SH-SY5Y (cell line): ENCODE measurements at regions not wholly inside any gene's neighbourhood (a gene's known extent, or its start where the extent isn't known, plus 50 kb on each side); places are given as distances from the start of the nearest gene placed in this dataset.

Experiments
- GATA2 ChIP-seq: IDR thresholded peaks from 2 replicates; pipeline ENCODE4 v1.6.1; 2011; ENCODE audit warnings: mild to moderate bottlenecking, low read depth, low read length
- GATA3 ChIP-seq: IDR thresholded peaks from 2 replicates; pipeline ENCODE4 v1.6.1; 2011; ENCODE audit warnings: low read depth, mild to moderate bottlenecking, low read length, moderate library complexity

DNA sequence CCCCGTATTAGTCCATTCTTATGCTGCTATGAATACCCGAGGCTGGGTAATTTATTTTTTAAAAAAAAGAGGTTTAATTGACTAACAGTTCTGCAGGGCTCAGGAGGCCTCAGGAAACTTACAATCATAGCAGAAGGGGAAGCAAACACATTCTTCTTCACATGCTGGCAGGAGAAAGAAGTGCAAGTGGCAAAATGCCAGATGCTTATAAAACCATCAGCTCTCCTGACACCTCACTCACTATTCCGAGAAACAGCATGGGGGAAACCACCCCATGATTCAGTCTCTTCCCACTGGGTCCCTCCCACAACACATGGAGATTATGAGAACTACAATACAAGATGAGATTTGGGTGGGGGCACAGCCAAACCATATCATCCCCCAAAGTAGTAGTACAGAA, 2148.5 kb upstream of the PIK3C3 start:
- TF ChIP-seq GATA3 (no peak), GATA2 (no peak)

DNA sequence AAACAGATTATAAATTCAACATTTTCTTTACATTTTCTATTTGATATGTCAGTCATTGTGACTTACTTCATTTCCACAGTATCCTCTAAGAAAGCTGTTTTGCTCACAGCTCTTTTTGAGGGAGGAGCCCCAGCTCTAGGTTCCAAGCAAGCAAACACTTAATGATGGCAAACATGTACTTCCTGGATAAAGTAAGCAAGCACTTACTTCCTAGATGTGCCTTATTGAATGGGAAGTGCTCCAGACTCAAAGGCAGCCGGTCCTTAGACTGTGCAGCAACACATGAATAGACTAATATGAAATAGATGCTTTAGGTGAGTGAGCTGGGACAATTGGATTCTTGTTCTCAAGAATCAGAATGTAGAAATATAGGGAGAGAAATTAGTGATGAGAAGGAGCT, 2149.8 kb upstream of the PIK3C3 start:
- TF ChIP-seq GATA3: no peak
- TF ChIP-seq GATA2: no peak

DNA sequence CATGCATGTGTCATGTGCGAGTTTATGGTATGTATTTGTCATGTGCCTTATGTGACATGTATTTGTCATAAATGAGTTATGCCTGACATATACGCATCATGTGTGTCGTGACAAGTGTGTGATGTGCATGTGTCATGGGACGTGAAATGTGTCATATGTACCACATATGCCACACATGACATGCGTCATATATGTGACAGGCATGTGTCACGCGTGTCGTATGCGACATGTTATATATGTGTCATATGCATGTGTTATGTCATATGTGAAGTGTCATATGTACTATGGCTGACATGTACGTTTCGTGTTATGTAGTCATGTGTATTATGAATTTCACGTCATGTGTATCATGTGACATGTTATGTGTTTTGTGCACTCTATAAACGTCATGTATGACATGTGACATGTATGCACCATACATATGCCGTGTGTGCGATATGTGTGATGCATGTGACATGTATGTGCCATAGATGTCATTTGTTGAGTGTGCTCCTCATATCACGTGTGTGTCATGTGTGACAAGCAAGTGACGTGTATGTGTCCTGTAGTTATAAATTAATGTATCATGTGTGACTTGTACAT, 2152.3 kb upstream of the PIK3C3 start:
- TF ChIP-seq GATA3: no peak
- no peak for TF ChIP-seq GATA2

DNA sequence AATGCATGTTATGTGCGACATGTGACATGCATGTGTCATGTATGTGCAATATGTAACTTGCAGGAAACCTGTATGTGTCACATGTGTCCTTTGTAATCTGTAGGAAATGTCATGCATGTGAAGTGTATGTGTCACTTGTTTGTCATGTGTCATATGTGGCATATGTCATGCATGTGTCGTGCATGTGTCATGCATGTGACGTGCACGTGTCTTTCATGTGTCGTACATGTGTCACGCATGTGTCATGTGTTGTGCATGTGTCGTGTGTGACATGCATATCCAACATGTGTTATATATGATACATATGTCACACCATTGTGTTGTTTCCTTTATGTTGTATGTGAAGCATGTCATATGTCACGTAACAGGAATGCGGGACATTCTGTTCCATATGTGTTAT, 2153.2 kb upstream of the PIK3C3 start:
- TF ChIP-seq GATA2 (no peak), GATA3 (no peak)

DNA sequence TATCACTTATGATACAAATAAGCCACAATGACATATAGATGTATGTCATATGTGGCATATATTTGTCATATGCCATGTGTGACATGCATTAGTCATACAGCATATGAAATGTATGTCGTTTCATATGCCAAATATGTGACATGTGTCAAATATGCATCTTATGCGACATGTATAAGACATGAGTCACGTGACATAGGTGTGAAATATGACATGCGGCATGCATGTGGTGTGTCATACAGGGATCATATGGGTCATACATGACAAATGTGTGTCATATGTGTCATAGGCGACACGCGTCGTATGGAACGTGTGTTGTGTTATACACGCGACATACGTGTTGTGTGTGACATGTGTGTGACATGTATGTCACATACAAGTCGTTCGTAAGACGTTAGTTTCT, 2154.0 kb upstream of the PIK3C3 start:
- TF ChIP-seq GATA2 (no peak), GATA3 (no peak)

DNA sequence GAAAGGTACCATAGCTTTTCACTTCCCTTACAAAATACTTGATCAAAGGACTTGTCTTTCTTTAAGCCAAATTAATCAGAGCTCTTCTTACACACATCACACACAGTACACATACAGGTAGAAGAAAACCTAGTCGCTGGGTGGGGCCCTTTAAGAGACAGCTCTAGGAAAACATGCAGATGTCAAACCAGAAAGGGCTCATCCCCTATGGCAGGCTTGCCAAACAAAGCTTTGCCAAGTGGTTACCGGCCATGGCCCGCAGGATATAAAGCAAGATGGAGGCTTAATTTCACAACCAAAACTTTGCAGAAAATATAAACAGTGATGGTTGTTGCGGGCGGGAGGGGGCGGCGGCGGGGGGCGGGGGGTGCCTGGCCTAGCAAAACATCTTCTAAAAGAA, 2156.0 kb upstream of the PIK3C3 start:
- TF ChIP-seq GATA3 (no peak), GATA2 (no peak)

DNA sequence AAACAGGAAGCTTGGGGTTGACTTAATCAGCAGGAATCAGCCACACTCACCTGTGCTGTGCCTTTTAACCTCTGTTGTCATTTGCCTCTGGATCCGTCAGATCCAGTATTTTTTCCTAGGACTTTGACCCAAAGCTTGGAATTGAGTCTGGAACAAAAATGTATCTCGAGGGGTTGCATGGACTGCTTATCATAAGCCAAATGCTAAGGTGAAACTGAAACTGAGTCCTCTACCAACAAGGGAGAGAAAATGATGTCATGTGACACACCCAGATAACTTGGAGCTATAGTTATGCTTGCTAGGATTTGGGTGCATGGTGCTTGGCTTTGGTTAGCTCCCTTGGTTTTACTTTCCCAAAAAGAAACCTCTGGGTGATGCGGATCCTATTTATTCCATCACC, 2158.6 kb upstream of the PIK3C3 start:
- TF ChIP-seq GATA3 (no peak), GATA2 (no peak)

DNA sequence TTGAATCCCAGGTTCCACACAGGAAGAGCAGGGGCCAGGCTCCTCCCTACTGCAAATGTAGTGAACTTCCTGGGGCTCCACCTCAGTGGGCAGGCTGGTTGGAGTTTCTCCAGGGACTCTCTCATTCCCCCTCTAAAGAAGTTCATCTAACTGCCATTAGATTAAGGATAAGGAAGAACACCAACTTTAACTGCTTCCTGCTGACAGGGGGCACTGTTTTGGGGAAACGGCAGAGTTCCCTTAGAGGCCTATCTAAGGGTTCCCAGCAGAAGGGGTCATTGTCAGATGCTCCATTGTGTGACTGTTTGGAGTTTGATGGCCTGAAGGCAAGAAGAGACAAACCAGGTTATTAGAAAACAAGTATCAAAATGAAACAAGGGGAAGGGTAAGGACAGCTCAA, 2159.7 kb upstream of the PIK3C3 start:
- TF ChIP-seq GATA2 (no peak), GATA3 (no peak)

DNA sequence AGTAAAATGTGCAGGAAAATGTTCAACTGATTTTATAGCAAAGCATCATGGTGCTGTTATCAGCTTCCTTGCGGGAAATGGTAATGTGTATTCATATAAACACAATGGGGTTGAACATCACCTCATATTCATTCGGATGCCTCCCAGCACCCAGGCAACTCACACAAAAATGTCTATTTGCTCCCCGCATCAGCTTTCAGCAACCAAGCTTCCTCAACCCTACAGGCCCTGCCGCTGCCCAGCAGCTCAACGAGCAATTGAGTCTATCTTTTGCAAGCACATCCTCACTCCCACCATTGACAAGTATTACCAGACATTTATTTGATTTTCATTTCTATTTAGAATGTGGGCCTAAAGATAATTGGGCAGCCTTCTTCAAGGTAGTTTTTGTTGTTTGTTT, 2161.4 kb upstream of the PIK3C3 start:
- no peak for TF ChIP-seq GATA2
- no peak for TF ChIP-seq GATA3

DNA sequence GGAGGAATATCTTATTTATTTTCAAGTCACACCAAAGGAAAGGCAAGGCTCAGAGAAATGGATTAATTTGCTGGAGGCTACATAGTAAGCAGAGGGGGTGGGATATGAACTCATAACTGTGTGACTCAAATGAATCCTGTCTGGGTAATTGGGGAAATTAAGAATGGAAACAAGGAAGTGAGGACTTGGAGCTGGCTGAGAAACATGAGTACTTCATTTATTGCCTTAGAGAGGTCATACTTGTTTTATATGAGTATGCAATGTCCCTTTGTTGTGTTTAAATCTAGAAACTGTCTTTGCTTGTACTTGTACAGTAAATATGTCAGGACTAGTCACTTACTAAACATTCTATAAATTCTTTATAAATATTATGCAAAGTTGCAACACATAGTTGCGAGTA, 2166.7 kb upstream of the PIK3C3 start:
- no peak for TF ChIP-seq GATA2
- TF ChIP-seq GATA3: no peak

DNA sequence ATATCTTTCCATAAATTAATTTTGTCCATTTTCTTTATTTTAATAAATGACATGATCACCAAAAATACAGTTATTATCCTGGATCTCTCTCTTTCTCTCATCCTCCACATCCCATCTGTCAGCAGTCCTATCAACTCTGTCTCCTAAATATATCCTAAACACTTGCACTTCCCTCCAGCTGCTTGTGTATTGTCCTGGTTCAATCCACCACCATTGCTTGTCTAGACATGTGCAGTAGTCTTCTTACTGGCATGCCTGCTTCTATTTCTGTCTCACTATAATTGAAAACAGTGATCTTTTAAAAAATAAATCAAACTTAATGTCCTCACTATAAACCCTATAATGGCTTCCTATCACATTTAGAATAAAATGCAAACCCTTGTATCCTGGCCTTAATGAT, 2168.6 kb upstream of the PIK3C3 start:
- TF ChIP-seq GATA2: no peak

DNA sequence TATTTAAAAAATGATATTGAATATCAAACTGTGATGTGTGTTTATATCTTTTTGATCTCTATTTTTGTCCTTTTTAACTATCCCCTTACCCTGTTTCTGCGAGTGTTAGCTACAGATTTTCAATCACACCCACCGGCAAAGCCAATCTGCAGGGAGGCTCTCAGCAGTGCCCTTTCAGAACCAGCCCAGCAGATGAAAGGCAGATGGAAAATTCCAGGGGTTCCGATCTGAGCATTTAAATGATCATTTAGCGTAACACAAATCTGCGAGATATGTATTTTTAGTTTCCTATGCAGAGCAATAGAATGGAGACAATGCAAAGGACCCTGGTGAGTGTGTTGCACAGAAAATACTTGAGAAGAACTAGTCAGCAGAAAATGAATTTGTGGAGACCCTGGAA, 2170.5 kb upstream of the PIK3C3 start:
- no peak for TF ChIP-seq GATA3

DNA sequence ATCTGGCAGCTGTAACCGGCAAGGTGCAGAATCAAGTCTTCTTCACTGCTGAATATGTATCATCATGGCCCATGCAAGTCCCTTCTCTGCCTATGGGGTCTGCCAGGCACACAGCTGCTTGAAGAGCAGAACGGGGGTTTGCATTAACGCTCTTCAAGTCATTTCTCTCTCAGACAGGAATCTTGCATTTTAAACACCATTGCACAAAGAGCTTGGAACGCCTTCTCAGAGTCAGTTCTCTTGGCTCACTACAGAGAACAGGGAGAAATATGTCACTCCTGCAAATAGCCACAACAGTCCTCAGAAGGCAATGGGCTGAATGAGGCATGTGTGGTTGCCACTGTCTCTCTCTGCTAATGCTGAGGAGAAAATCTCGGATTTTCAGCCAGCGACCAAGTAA, 2173.5 kb upstream of the PIK3C3 start:
- TF ChIP-seq GATA3 (no peak), GATA2 (no peak)

DNA sequence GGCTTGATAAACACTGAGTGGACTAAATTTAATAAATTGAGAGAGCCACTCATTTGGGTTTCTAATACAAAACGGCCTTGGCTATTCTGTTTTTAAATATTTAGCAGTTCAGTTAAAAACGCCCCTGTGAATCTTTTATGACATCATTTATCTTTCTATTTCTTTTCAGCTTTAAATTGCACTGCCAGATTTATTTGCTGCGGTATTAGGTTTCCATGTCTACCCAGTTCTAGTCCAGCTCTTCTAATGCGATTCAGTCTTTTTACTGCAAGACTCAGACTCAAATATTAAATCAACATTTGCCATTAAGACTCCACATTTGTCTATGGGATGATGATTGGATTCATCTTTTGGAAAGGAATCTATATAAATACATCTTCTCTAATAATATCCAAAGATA, 2174.3 kb upstream of the PIK3C3 start:
- TF ChIP-seq GATA2: no peak
- no peak for TF ChIP-seq GATA3

DNA sequence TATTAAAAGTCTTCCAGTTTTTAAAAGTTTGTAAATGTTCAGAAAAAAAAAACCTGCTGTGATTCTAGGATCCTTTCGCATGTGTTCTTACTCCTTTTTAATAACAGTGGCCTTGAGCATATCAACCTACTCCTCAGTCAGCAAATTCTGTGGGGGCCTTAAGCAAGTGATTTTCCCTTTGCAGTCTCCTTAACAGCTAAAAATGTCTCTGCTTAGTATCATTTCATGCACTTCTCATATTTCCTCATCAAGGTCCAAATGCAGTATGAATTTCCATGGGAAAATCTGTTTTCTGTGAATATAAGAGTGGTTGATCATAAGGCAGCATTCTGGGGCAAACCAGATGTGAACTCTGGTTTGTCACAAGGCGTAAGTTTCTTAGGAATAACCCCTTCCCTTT, 2175.1 kb upstream of the PIK3C3 start:
- TF ChIP-seq GATA3 (no peak), GATA2 (no peak)

DNA sequence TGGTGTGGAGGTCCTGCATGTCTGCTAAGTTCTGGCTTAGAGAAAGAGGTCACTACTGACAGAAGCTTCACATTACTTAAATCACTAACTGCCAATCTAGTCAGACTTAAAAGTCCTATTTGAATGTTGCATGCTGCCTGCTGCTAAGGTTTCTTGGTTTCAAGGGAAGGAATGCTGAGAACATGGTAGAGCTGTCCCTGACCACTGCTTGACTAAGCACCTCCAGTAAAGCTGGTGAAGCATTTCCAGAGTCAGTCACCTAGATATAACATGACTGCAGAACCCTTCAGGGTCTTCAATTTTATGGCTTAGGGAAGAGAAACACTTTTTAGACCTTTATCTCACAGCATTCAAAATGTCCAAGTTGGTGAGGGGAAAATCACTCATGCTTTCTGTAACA, 2178.3 kb upstream of the PIK3C3 start:
- TF ChIP-seq GATA2 (no peak), GATA3 (no peak)

DNA sequence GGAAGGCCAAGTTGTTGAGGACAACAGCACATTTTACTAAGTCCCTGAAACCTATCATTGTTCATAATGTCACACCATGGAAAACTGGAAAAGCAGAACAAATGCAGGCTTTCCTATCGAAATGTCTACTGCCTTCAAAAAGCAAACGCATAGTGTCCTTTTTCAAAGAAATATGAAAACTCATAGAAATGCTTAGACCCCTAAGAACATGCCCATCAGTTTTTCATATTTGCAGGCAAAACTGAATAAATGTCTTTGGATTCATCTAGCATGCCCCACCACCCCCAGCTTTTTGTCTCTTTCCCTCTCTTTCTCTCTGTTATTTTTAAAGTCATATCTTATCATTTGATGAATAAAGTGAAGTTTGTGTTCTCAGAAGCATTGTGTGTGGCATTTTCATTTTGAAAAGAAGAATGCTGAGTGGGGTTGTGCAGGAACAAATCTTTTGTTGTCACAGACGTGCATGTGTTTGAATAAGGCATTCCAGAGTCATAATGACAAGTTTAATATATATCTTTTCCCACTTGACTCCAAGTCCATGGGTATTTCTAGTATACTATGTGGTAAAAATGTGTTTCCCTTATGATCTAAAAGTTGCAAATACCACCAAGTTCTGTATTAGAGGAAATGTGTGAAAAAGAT, 2180.0 kb upstream of the PIK3C3 start:
- TF ChIP-seq GATA3 (no peak), GATA2 (no peak)
